Stimulated activated naive CD8-positive, alpha-beta T cell treated with anti-CD3 and anti-CD28 coated beads, Interleukin-15, Interleukin-2, amounts not matched to agents 100 U/mL and 50 U/mL, for 24 hours (primary cell): ENCODE measurements at regions not wholly inside any gene's neighbourhood (a gene's known extent, or its start where the extent isn't known, plus 50 kb on each side); places are given as distances from the start of the nearest gene placed in this dataset.
"Not testable (repeated sequence)": the region's sequence is repeated elsewhere in the genome, so short reads cannot be mapped to it uniquely, and the experiment has no call there.

Experiments
- ATAC-seq: fragments of 150-1000 bp; cut with Tn5 transposase; one replicate; pipeline ENCODE4 v1.10.0; 2021
- DNase-seq: peaks from one replicate; pipeline ENCODE4 v3.0.0; 2021

DNA sequence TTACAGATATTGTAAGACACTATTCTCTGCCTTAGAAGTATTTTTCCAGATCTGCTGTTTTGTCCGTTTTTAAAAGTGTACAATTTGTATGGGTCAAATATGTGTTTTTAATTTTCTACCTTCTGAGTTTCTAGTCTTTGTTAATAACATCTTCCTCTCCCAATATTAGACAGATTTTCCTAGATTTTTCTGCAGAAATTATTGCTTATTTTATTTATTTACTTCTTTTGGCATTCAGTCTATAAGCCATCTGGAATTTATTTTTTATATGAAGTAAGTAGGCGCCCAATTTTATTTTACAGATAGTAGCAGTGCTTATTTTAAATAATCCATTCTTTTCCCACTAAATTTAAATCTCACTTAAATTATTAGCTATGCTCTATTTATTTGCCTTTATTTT is 103.1 kb upstream of the PLEKHG1 start:
- ATAC-seq = no peak
- DNase-seq = no peak

GRCh38 chr6:150499882-150500312 is 99.8 kb upstream of the PLEKHG1 start:
- no peak for DNase-seq

GRCh38 chr6:150500568-150500967 is 99.1 kb upstream of the PLEKHG1 start:
- ATAC-seq, DNase-seq: not testable (repeated sequence)

More at GRCh38 chr6:150499882-150500312, 99.8 kb upstream of the PLEKHG1 start:
- ATAC-seq = no peak

- no peak for DNase-seq
- no peak for ATAC-seq
These were observed 96.6 kb upstream of the PLEKHG1 start for GRCh38 chr6:150503041-150503440.

DNA sequence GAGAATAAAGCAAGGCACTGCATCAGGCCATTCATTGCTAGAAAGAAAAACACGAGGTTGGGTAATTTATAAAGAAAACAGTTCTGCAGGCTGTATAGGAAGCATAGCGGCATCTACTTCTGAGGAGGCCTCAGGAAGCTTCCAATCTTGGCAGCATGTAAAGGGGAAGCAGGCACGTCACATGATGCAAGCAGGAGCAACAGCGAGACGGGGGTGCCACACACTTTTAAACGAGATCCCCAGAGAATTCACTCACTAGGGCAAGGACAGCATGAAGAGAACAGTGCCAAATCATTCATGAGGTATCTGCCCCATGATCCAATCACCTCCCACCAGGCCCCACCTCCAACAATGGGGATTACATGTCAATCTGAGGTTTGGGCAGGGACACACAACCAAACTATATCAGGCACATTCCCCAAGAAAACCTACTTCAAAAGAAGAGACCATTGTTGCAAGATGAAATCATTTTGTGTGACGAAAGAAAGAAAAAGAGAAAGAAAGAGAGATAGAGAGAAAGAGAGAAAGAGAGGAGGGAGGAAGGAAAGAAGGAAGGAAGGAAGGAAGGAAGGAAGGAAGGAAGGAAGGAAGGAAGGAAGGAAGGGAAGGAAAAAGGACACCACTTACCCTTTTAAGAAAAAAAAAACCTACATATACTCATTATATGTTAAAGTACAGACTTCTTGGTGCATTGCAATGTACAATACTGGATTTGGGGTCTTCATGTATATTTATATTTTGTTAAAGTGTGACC is 95.9 kb upstream of the PLEKHG1 start:
- ATAC-seq (no peak), DNase-seq (no peak)

DNA sequence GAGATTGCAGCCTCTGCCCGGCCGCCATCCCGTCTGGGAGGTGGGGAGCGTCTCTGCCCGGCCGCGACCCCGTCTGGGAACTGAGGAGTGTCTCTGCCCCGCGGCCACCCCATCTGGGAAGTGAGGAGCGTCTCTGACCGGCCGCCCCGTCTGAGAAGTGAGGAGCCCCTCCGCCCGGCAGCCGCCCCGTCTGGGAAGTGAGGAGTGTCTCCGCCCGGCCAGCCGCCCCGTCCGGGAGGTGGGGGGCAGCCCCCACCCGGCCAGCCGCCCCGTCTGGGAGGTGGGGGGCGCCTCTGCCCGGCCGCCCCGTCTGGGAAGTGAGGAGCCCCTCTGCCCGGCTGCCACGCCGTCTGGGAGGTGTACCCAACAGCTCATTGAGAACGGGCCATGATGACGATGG is 92.3 kb upstream of the PLEKHG1 start:
- DNase-seq, ATAC-seq: not testable (repeated sequence)

GRCh38 chr6:150510576-150510975 is 89.1 kb upstream of the PLEKHG1 start:
- DNase-seq = no peak

GRCh38 chr6:150511313-150511712 is 88.4 kb upstream of the PLEKHG1 start:
- no peak for ATAC-seq

More at GRCh38 chr6:150510576-150510975, 89.1 kb upstream of the PLEKHG1 start:
- ATAC-seq = no peak

GRCh38 chr6:150514806-150515380 is 84.8 kb upstream of the PLEKHG1 start:
- no peak for ATAC-seq
- DNase-seq = no peak

More at GRCh38 chr6:150511313-150511712, 88.4 kb upstream of the PLEKHG1 start:
- DNase-seq = no peak

GRCh38 chr6:150516199-150516598 is 83.5 kb upstream of the PLEKHG1 start:
- DNase-seq (no peak), ATAC-seq (no peak)

DNA sequence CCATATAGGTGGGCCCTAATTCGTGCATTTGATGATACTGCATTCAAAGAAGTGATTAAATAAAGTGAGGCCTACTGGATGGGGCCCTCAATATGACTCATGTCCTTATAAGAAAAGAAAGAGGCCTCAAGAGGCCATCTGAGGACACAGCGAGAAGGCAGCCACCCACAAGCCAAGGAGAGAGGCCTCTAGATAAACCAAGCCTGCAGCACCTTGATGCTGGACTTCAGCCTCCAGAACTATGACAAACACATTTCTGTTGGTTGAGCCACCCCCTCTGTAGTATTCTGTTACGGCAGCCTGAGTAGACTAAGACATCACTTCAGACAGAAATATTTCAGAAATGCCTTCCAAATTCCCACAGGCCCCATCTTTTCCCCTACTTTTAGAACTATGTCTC is 82.5 kb upstream of the PLEKHG1 start:
- DNase-seq = no peak
- peak; percentile 51 for ATAC-seq

- ATAC-seq = no peak
- no peak for DNase-seq
These were observed 78.2 kb upstream of the PLEKHG1 start for GRCh38 chr6:150521482-150521881.

DNA sequence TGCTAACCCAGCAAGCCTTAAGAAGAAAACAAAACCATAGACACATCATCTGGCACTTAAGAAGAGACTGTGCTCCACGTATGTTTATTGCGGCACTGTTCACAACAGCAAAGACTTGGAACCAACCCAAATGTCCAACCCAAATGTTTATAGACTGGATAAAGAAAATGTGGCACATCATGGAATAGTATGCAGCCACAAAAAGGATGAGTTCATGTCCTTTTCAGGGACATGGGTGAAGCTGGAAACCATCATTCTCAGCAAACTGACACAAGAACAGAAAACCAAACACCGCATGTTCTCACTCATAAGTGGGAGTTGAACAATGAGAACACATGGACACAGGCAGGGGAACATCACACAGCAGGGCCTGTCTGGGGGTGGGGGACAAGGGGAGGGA is 76.5 kb upstream of the PLEKHG1 start:
- ATAC-seq, DNase-seq: not testable (repeated sequence)

DNA sequence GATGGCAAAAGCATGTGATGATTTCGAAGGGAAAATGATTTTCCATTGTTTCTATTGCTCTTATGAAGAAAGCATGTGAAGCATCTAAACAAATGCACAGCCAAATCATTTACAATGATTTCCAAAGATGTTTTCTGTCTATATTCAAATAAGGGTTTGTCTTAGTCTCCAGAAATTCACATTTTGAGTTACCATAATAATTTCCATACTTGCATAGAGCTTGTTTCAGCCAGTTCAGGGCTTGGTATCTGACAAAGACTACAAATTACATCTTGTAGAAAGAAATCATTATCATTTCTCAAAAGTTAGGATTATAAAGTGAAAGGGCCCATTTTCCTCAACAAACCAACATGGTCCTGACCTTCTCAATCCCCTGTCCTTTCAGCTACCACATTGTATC is 74.4 kb upstream of the PLEKHG1 start:
- ATAC-seq = no peak
- DNase-seq = no peak

DNA sequence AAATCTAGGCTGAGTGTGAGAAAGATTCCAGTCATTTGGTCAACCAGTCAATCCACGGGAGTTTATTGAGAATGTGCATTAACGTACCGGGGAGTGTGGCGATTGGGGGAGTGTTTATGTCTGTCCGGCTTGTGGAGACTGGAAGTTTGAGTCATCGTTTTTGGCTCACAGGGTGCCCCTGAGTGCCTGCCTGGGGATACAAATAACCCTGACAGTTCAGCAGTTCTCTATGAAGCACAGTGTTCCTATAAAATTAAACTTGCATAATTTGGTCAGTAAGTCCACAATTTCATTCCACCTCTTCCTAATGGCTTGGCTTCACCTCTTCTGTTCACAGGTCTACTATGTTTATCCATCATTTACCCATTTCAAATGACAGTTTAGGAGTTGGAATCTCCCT is 72.6 kb upstream of the PLEKHG1 start:
- ATAC-seq = no peak
- DNase-seq = no peak

GRCh38 chr6:150528648-150529285 is 70.9 kb upstream of the PLEKHG1 start:
- no peak for DNase-seq
- ATAC-seq = no peak

DNA sequence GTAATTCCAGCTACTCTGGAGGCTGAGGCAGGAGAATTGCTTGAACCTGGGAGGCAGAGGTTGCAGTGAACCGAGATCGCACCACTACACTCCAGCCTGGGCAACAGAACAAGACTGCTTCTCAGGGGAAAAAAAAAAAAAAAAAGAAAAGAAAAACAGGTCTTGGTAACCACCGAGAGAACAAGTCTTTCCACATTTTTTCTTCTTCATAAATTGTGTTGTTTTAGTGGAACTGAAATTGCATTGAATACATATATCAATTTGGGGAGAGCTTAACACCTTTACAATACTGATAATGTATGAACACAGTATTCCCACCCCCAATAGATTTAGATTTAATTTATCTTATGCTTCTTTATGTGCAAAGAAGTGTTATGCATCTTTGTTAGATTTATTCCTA is 70.0 kb upstream of the PLEKHG1 start:
- ATAC-seq (no peak), DNase-seq (no peak)

GRCh38 chr6:150531957-150532356 is 67.7 kb upstream of the PLEKHG1 start:
- no peak for ATAC-seq
- no peak for DNase-seq

DNA sequence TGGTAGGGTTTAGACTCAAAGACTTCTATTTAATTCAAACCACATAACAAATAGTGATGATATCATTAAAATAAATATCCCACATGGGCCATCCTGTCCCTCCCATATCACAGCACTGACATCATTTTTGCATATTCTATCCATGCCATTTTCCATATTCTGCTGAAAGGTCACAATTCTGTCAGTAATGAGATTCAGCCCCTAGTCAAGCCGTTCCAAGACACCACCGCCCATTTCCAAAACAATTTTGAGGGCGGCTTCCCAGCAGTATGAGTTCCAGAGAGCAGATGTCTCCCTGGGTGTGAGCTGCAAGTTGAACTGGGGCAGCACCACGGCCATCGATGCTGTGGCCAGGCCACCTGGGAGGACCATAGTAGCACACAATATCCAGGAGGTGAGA is 65.1 kb upstream of the PLEKHG1 start:
- no peak for ATAC-seq
- no peak for DNase-seq

GRCh38 chr6:150535151-150535804 is 64.4 kb upstream of the PLEKHG1 start:
- DNase-seq (no peak), ATAC-seq (no peak)

GRCh38 chr6:150535818-150536220 is 63.9 kb upstream of the PLEKHG1 start:
- DNase-seq = no peak
- ATAC-seq = no peak

- DNase-seq = no peak
- ATAC-seq = no peak
These were observed 62.9 kb upstream of the PLEKHG1 start for GRCh38 chr6:150536835-150537234.

GRCh38 chr6:150537491-150537890 is 62.2 kb upstream of the PLEKHG1 start:
- no peak for ATAC-seq
- no peak for DNase-seq
